ENCODE measurements at regions not wholly inside any gene's neighbourhood (a gene's known extent, or its start where the extent isn't known, plus 50 kb on each side); places are given as distances from the start of the nearest gene placed in this dataset.
A peak's percentile ranks its signal among the peaks of the same experiment; 100 is the strongest.

DNA sequence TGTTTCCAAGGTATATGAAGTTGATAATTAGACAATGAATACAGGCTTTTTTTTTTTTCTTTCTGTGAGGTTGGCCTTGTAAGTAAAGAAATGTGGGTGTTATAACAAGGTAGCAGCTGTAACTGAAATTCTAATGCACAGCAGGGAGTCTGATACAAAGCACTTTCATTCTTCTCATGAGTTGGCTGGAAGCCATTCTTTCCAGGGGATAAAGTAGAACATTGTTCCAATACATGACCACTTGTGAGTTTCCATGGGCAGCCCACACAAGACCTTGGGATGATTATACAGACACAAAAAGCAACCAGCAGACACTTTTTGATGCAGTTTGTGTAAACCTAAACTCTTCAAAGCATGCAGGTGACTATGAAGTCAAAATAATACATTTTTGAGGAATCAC lies 1785.9 kb upstream of the WWC1 start:
- DNase-seq (ENCODE audit: low spot score in 2 of 2) = no peak
- FAIRE-seq = no peak

DNA sequence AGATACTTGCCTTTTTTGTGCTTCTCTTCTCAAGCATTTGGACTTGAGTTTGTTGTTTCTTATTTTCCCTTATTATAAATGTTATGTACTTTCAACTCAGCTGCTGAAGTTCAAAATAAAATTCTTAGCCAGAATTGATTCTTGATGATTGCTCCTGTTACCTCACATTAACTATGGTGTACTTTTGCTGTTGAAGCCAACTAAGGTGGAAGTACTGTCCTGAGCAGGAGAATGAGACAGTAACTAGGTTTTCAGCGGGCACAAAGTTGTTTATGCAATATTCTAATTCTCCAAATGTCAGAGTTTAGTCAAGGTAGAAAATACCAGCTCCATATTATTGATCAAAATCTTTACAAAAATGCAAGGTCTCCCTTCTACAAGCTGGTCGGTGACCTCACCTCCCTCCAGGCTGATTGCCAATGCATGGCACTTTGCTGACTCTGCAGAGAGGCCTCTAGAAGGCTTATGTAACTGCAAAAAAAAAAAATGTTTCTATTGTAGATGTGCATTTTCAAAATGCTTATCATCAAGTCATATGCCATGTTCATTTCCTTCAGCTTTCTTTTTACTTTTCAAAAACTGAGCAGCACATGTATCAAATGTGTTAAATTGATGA lies 1783.5 kb upstream of the WWC1 start:
- no peak for FAIRE-seq

DNA sequence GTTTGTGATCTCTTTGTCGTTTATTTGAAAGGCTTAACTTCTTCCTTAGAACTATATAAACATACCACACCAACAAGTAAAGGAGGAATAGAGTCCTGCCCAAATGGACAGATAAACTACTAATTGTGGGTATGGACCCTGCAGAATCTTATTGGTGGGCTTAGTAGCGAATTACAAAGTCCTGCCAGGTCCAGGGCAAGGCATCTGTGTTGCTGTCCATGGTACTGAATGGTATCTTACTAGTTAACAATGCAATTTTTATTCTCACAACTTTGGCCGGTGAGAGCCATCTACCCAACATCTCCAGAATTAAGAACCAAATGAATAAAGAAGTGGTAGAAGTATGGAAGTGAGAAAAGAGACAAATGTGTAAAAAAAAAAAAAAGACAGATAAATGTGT lies 1782.4 kb upstream of the WWC1 start:
- FAIRE-seq (no peak), DNase-seq (ENCODE audit: low spot score in 2 of 2) (no peak)

More for the DNA sequence above, 1783.5 kb upstream of the WWC1 start:
- no peak for DNase-seq (ENCODE audit: low spot score in 2 of 2)

DNA sequence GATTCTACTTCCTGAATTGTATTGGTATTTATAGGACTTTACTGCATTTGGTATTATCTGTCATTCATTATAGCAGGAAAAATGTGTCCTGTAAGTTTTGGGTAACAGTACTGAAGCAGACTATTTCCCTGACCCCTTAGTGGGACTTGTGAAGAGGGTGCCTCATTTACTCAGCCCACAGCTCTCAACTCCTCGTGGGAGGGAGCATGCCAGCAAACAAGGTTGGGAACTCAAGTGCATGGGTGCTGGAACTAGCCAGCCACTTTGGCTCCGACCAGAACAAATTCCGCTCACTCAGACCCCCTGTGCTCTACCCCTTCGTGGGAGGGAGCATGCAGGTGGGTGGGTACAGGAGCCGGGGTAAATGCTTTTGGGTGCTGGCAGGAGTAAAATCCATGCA lies 1773.5 kb upstream of the WWC1 start:
- DNase-seq (ENCODE audit: low spot score in 2 of 2) (no peak), FAIRE-seq (no peak)

DNA sequence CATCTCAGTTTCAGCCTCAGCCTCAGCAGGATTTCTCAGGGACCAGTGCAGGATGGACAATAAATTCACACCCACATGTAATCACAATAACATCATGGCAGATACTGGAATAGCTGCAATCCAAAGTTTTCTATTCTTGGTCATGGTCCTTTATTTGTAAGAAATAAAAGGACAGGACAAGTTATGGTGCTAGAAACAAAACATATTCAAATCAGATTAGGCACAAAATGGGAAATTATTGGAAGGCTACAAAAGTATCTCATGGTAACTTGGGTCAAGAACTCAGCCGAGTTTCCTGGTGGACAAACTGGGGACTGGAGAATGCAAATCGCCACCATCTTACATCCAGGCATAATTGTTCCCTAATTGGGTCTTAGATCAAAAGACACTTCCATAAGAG lies 1768.2 kb upstream of the WWC1 start:
- FAIRE-seq = no peak
- no peak for DNase-seq (ENCODE audit: low spot score in 2 of 2)

DNA sequence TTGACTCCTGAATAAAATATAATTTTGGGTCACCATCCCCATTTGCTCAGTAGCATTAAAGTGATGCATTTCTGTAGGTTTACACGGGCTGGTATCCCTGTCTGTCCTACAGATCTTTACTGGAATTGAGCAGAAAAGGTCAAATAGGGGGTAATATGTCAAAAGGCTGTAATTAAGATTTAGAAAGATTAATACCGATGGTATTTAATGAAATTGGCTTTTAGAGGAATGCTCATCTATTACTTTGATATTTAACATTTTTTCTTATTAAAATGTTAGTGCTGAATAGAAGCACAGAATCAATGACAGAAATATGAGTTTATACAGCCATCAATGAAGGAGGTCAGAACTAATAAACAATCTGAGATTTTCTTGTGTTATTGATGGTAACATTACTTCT lies 1762.2 kb upstream of the WWC1 start:
- FAIRE-seq (no peak), DNase-seq (ENCODE audit: low spot score in 2 of 2) (no peak)

DNA sequence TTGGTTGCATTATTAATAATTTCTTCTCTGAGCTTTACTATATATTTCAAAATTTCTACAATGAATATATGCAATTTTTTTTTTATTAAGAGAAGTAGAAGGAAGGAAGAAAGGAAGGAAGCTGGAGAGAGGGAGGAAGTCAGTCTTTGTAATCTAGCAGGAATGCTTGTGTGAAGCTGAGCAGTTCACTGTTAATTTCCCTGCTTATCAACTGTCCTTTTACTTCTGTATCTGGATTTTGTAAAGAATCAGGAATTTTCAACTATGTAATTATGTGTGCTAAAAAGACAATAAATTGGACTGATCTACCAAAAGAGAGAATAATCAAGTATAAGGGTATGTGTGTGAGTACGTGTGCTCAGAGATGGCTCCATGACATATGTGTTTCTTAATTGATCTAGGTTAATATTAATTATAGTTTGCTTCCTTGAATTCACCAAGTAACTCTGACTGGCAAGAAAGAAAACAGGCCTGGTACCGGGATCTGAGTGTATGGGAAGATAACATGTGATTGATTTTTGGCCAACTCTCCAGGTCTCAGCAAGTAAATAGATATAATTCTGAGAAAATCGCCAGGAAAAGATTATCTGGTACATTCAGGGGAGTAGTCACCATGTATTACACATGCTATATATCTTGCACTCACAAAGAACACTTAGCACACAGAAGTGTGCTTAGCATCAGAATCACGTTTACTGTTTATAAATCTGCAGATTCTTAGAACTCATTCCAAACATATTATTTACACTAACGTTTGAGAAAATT lies 1758.8 kb upstream of the WWC1 start:
- FAIRE-seq (no peak), DNase-seq (ENCODE audit: low spot score in 2 of 2) (no peak)

DNA sequence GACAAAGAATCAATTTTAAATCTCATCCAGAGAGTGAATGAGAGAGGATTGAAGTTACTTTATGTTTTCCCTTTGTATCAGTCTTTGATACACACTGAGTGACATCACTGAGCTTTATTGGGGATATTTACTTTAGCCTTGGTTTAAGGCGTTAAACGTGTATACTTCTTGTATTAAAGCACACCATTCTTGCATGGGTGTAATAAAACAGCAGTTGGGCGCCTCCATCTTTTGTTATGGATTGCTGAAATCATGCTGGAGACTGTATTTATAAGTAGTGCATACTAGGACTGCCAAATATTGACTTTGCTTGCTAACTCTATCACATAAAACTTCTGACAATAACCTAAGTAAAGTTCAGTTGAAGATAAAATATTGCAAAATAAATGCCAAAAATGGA lies 1755.8 kb upstream of the WWC1 start:
- DNase-seq (ENCODE audit: low spot score in 2 of 2) (no peak), FAIRE-seq (no peak)

DNA sequence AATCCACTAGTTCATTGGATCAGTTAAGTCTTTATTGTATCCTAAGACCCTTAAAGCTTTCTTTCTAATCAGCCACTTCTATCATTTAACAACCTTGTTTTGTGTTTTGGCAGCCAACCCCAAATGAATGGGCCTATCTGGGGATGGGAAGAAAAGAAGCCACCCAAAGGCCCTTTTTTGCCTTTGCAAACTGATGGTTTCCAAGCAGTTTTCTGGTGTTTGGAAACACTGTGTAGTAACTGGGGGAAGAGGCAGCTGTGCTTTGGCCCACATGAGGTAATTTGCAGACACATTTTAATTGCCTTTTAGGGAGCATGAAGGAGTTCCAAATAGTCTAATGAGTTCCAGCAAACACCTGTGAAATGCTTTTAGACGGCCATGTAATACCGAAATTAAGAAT lies 1751.3 kb upstream of the WWC1 start:
- FAIRE-seq (no peak), DNase-seq (ENCODE audit: low spot score in 2 of 2) (no peak)

DNA sequence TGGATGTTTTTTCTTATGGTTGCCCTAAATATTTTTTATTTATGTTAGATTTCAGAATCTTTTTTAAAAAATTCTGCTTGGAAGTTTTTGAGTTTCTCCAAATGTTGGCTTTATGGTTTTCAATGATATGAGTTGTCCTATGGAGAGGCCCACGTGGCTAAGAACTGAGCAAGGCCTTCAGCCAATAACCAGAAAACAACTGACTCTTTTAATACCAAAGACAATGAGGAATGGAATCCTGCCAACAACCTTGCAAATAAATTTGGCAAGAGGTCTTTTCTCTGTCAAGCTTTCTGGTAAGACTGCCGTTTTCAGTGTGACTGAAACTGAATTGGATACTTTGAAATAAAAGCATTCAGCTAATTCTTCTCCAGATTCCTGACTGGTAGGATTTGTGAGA lies 1740.1 kb upstream of the WWC1 start:
- peak; percentile 1 to 6 for DNase-seq (ENCODE audit: low spot score in 2 of 2)
- FAIRE-seq = peak; percentile 90

DNA sequence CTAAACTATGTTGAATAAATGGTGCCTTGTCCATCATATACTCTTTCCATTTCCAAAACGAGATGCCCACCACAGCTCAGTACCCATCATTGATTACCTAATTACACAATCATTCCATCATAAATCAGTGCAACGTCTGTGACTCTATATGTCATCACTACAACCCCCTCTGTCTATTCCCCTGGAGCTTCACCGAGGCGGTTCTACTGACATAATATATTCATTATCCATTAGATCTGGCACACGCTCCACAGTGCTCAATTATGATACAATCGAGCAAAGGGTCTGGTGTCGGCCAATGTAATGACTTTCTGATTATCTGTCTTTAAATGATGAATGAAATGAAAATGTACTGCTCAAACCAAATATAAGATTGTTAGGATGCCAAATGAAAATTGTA lies 1737.7 kb upstream of the WWC1 start:
- no peak for FAIRE-seq
- no peak for DNase-seq (ENCODE audit: low spot score in 2 of 2)

DNA sequence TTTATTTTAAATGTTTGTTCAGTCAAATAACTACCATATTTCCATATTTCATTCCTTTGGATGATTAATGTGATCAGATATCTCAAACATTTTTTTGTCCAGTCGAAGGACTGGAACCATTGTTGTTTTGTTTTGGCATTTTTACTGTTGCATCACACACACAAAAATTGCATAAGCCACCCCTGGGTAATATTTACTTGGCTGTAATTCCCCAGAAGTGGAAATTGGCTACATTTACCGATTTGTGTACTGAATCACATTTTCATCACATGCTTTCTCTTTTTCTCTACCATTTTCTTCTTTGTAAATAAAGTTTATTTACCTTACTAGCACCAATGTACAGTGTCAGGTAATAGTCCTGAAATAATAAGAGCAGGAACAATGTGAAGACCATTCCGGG lies 1729.7 kb upstream of the WWC1 start:
- DNase-seq (ENCODE audit: low spot score in 2 of 2) (no peak), FAIRE-seq (no peak)

DNA sequence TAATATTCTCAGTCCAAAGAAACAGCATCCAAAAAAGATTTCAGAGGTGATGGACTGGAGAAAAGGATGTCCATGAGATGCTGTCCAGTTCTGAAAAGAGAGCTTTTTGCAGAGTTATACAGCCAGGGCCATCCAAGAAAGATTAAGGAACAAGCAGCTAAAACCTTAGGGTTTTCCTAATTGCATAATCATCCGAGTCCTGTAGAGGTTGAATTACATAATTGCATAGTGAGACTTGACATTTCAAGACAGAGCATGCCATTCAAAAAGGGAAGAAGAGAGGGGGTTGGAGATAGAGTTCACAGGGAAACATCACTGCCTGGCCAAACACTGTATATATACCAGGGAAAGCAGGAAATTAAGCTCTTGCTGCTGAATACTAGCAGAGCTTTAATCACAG lies 1729.2 kb upstream of the WWC1 start:
- DNase-seq (ENCODE audit: low spot score in 2 of 2) (no peak), FAIRE-seq (no peak)

DNA sequence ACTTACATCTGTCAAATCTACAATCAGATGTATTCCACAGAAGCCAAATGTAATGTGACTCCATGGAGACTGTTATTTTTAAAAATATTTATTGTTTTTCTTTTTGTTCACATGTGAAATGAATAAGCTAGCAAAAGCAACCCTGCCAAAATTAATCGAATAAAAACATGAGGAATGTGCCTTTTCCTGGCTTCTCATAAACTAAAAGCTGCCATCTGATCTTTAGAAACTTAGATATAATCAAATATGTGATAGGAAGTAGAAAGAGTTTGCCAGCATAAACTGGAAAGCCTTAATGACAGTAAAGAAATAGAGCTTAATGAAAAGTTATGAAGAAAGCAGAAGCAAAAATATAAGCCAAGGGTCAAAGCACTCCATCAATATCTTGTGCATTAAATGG lies 1724.7 kb upstream of the WWC1 start:
- FAIRE-seq (no peak), DNase-seq (ENCODE audit: low spot score in 2 of 2) (no peak)

DNA sequence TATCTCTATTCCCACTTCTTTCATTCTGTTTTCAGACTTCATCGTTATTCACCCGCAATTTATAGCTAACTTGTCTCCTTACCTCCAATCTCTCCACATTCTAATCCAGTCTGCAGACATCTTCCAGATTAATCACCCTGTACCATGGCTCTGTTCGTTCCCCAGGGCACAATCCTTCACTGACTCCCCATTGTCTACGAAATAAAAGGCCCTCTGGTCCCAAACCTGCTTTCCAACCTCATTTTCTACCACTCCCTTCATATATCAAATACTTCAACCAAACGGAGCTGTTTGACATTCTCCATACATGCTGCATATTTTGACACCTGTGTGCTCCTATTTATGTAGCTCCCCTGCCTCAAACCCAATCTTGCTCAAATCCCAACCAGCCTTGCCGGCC lies 1720.6 kb upstream of the WWC1 start:
- DNase-seq (ENCODE audit: low spot score in 2 of 2) (no peak), FAIRE-seq (no peak)

DNA sequence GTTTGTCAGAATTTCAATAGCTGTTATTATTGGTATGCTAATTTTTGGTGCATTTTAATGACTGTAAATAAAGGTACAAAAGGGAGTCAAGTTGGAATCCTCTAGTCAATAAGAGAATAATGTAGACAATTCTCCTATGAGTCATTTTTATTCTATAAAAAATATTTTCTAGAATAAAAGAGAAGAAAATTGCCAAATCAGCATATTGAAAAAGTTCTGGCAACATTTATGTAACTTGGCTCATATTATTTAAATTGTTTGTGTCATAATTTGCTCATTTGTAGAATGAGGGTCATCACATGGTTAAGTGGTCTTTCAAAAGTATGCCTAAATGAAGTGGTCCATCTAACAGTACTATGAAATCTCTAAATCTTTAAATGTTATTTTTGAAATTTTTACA lies 1719.8 kb upstream of the WWC1 start:
- DNase-seq (ENCODE audit: low spot score in 2 of 2) = no peak
- no peak for FAIRE-seq

DNA sequence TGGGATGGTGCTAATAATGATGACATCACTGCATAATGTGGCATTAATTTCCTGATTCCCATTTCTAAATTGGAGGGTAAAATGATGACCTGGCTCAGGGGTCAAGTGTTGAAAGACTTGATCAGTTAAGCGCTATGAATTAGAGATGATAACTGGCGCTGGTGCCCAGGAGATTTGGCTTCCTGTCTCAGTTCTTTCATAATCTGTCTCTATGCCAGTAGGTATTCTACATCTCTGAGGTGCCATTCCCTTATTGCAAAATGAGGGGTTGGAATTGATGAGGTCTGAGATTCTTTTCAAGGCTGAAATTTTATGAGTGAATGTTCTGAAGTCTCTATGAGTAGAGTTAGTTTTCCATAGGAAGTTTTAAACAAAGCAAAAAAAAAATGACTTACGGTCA lies 1715.1 kb upstream of the WWC1 start:
- FAIRE-seq (no peak), DNase-seq (ENCODE audit: low spot score in 2 of 2) (no peak)

DNA sequence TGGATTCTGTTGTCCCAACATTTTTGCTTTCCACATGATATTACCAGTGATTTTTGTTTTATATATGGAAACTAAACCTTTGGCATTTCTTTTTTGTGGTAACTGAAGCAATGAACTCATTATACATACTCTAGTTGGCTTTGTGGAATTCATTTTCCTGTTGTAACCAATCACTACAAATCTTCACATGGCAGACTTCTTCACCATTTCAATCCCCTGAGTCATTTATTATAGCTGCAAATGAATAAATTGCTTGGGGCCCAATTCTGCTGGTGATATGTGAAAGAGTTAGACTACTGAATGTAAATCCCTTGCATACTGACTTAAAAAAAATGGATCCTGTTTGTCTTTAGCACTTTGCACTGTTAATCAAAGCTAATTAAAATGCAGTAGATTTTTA lies 1709.6 kb upstream of the WWC1 start:
- DNase-seq (ENCODE audit: low spot score in 2 of 2) (no peak), FAIRE-seq (no peak)

DNA sequence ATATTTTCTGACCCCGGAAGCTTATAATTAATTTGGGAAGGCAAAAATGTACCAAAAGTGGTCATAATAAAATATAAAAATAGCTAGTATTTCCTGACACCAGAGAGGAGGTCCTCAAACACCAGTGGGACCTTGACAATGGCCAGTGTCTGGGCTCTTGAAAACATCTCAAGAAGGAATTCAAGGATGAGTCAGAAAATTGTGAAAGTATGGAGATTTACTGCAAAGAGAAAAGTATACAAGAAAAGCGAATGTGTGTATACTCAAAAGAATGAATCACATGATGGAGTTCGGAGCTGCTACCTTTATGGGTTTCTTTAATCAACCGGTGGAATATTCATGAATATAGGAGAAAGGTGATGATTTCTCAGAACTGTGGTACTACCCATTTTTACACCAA lies 1709.0 kb upstream of the WWC1 start:
- FAIRE-seq (no peak), DNase-seq (ENCODE audit: low spot score in 2 of 2) (no peak)

DNA sequence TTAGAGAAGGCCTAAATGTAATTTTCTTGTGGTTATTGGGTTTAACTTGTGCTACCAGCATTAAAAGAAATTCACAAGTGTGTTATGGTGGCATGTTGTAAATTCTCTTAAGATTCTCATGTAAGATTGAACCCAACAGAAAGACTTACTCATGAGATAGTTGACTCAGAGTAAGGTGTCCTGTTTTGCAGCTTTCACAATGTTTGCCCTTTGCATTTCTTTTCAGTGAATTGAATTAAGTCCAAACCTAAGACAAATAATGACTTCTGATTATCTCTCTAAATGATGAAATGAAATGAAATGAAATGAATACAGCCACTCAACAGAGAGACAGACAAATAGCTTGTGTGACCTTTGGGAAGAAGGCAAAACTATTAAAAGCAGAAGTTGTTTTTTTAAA lies 1696.9 kb upstream of the WWC1 start:
- FAIRE-seq = no peak

DNA sequence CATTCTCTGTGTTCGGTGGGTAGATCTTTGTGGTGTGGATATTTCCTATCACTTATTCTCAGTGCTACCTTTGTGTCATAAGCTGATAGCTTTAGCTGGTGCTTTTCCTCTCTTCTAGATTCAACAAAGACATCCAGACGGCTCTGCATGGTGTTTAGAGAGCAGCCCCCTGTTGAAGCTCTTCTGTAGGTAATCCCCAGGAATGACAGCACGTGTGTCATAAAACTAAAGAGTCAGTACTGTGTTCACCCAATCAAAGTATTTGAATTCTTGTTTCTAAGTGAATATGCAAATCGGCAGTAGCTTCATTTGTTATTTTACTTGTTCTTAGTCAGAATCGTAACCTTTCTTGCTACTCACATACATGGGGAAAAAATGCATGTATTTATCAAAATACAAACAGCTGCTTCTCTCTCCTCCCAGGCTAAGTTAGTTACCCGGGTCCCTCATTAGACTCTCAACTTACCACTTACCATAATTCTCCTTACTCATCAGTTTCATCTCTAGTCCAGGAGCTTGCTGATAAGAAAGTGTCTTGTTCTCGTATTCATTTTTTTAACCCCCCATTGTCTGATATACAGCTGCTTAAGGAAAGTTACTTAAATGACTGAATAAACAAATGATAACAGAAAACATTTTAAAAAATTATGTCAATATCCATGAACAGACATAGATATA lies 1696.0 kb upstream of the WWC1 start:
- FAIRE-seq = no peak
- no peak for DNase-seq (ENCODE audit: low spot score in 2 of 2)

More for the DNA sequence above, 1696.9 kb upstream of the WWC1 start:
- no peak for DNase-seq (ENCODE audit: low spot score in 2 of 2)

DNA sequence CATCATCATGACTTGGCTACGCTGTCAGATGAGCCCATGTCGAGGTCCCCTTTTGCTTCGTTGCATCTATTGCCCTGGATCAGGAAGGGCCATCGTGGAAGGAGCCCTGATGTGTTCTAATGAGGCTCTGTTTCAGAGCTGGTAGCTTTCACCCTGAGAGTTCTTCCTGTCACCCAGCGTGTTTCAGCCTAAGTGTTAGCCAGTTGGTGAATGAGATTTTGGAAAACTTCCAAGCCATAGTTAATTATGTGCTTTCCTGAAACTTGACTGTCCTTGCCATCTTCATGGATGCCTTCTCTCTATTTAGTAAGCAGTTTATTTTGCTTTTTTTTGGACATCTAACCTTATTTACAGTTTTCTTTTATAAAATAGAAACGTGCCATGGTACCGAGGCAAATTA lies 1695.4 kb upstream of the WWC1 start:
- FAIRE-seq = no peak

More for the DNA sequence above, 1695.4 kb upstream of the WWC1 start:
- DNase-seq (ENCODE audit: low spot score in 2 of 2) = no peak

Measured in frontal cortex (tissue), 3 donors.